Stimulated activated CD8-positive, alpha-beta memory T cell treated with anti-CD3 and anti-CD28 coated beads, Interleukin-2, amount 100 ng/mL, for 1 hour (primary cell): ENCODE measurements at regions not wholly inside any gene's neighbourhood (a gene's known extent, or its start where the extent isn't known, plus 50 kb on each side); places are given as distances from the start of the nearest gene placed in this dataset.

Experiments
- DNase-seq, 2 donors: peaks; one replicate each; pipeline ENCODE4 v3.0.0-alpha.2; 2020; ENCODE audit warnings: low read depth in 2 of 2

DNA sequence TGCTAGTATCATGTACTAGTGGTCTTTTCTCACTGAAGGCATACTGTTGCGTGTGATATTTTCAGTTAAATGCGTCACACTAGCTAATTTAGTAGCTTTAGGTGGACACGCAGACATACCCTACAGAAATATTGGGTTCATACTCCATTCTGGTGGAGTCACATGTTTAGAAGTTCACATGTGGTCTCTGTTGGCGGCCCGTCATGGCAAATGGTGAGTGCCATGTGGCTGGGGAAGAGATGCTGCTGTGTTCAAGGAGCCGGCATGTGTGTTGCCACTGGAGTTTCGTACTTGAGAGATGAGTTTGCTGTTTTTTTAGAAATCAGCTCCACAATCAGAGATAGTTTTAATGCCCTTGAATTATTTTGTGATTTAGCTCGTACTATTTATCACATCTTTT lies 454.6 kb downstream of the PCNX1 start:
- DNase-seq = no peak

DNA sequence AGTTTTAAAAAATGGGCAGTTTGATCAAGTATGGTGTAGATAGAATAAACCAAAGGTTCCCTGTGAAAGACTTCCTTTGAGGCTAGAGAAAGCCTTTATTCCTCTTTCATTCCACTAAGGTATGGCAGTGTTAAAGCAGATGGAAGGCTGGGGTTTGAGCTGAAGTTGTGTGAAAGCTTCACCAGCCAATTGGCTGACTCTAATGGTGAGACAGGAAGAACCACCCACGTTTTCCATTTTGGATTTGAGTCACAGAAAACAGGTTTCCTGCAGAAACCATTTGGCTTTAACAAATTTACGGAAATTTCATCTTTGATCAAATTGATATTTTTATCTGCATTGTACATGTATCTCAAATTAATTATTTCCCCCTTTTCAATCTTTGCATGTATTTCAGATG lies 455.0 kb downstream of the PCNX1 start:
- DNase-seq = no peak

DNA sequence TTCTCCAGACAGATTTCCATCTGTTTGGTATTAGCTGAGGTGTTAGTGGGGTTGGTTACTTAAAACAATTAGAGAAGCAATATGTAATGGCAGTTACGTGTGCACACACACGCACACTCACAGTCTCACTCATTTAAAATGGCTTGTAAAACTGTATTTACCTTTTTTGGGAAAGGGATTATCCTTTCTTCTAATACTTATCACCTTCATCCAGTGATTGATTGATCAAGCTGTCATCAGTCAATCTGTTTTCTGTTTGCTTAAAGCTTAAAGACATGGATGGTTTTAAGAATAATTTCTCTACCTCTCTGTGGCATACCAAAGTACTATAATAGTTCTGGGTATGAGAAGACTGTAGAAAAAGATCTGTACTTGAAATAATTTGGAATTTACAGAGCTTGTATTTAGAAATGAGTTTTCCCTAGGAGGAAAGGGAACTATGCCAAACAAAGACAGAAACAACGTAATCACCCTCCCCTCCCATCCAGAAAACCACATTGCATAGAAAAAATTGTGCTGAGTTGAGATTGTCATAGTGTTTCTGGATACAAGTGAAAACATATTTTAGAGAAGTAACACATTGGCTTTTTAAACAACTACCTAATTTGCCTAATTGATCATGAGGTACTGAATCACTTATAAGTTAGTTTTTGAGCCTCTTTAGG lies 455.8 kb downstream of the PCNX1 start:
- no peak for DNase-seq

DNA sequence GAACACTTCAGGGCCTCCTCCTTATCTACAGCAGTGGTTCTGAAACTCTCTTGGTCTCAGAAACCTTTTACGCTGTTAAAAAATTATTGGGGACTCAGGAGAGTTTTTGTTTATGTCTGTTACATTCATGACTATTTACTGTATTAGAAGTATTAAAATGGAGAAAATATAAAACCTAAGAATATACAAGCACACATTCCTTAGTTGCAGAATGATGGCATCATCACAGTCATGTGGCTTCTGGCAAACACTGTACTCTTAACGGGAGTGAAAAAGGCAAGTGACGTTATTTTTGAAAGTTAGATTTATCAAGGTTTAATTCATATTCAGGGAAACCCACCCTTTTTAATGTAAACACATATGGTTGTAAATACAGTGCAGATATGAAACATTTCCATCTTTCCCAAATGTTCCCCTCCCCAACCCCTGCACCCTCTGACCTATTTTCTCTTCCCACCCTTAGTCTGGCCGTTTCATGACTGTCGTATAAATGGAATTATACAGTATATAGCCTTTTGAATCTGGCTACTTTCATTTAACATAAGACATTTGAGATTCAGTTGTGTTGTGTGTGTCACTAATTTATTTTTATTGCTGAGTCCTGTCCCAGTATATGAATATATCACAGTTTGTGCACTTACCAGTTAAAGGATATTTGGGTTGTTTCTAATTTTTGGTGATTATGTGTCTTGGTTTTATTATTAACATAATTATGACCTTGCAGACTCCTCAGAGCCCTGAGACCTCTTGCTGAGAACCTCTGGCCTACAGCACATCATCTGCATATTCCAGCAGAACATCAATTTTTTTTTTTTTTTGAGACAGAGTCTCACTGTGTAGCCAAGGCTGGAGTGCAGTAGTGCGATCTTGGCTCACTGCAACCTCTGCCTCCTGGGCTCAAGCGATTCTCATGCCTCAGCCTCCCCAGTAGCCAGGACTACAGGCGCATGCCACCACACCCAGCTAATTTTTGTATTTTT lies 457.0 kb downstream of the PCNX1 start:
- DNase-seq = no peak

- no peak for DNase-seq
Measured at GRCh38 chr14:71365361-71365760, 458.1 kb downstream of the PCNX1 start.

GRCh38 chr14:71366861-71367260 lies 459.6 kb downstream of the PCNX1 start:
- DNase-seq = no peak

DNA sequence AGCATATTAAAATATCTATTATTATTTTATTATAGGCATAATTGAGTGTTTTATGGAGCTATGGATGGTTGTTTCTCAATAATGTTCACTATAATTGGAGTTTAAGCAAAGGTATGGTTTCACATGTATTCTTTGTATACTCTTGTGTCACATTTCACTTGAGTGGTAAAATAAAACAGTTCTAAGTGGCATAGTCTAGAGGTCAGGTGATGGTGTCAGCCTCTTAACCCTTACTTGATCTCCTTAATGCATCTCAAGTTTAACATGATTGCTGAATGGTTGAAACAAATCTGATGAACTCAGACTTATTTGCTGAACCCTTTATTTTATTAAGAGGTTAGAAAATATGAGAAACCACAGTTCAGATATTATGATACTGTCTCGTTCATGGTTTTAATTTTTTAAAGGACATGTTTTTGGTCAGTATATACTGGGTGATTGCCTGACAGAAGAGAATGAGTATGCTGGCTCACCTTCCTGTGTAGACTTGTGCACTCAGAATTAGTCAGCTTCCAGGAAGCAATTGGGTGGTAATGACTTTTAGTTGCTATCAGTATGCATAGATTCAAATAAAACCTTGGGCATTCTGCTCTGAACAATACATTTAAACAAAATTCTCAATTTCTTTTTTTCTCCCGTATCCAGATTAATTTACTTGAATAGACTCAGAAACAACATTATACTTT lies 464.6 kb downstream of the PCNX1 start:
- DNase-seq = no peak

DNA sequence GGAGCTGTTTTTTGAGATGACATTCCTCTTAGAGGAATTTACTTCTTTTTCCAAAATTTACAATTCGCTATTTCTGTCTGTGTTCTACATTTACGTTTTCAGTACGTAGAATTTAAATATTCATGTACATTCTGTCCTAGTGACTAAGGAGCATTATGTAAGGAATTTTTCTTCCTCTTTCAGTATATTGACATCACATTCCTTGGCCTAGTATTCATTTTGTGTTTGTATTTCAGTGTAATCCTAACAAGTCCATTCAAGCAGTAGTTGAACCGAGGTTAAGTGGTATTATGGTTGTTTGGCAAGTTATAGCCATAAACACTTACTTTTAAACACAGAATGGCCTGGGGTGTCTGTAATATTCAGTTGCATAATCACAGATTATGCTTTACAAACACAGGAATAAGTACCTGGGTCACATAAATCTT lies 465.2 kb downstream of the PCNX1 start:
- no peak for DNase-seq

GRCh38 chr14:71373773-71374172 lies 466.5 kb downstream of the PCNX1 start:
- no peak for DNase-seq

GRCh38 chr14:71374989-71375388 lies 467.7 kb downstream of the PCNX1 start:
- no peak for DNase-seq

GRCh38 chr14:71377099-71377498 lies 469.8 kb downstream of the PCNX1 start:
- DNase-seq = no peak

DNA sequence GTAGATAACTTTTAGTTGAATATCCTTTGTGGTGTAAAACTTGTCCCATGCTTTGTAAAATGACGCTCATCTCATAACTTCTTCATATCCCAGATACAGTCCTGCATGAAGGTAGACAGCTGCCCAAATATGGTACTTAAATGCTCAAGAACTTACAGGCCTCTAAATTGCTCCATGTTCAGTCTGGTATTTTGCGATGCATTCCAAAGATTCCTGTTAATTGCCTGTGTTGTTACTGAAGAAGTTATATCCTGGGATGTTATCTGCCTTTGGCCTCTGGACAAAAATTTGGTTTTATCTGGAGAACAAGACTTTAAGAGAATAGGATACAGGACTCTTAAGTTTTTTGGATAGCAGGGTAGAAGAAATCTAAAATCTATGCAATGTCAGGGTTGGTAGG lies 473.0 kb downstream of the PCNX1 start:
- DNase-seq = no peak

- DNase-seq = no peak
Measured at GRCh38 chr14:71381814-71382213, 474.6 kb downstream of the PCNX1 start.

DNA sequence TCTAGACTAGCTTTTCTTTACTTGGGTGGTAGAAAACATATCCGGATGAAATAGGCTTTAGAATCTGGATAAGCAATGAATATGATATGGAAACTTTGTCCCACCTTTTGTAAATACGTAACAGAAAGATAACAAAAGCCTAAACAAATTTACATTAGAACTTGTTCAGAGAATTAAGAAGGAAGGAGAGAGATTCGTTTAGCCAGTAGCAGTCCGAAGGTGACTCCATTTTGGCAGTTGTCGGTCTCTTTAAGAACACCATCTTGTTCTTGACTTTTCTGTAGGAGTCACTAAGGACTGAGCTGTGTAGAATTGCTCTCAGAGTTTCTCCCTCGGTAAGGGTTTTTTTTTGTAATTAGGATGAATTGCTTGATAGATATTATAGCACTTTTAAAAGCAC lies 475.1 kb downstream of the PCNX1 start:
- no peak for DNase-seq

DNA sequence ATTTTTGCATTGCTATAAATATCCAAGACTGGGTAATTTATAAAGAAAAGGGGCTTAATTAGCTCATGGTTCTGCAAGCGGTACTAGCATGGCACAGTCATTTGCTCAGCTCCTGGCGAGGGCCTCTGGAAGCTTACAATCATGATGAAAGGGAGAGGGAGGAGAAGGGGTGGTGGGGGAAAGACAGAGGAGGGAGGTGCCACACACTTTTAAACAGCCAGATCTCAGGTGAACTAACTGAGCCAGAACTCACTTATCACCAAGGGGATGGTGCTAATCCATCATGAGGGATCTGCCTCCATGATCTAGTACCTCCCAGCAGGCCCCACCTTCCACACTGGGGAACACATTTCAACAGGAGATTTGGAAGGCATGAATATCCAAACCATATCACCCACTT lies 476.3 kb downstream of the PCNX1 start:
- DNase-seq = no peak

GRCh38 chr14:71384007-71384845 lies 477.0 kb downstream of the PCNX1 start:
- no peak for DNase-seq

DNA sequence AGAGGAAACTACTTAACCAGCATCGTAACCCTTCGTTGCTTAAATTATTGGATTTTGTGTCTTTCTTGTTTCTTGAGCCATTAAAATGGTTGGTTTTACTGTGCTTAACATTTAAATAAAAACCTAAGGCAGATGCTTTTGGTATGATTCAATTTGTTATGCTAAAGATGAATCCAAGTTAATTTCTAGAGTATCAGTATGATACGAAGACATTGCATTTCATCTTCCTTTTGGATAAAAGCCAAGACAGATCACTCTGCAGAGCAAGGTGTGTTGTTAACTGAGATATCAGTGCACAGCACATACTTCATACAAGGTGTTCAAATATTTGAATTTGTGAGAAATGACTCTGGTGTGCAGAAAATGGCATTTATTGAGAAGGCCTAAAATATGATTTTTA lies 480.5 kb downstream of the PCNX1 start:
- no peak for DNase-seq

GRCh38 chr14:71388336-71388735 lies 481.1 kb downstream of the PCNX1 start:
- DNase-seq = no peak

DNA sequence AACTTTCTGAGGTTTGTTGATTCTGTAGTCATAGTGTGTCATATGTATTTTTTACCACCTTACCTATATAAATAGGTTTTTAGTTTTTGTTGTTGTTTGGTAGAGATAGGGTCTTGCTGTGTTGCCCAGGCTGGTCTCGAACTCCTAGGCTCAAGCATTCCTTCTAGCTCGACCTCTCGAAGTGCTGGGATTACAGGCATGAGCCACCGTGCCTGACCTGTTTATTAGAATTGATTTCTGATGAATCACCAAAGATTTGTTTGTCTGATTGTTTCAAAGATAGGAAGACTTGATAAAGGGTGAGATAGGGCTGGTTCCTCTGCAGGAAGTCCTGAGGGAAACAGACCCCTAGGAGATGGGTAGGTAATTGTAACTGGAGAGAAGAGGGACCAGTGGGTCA lies 481.6 kb downstream of the PCNX1 start:
- no peak for DNase-seq

GRCh38 chr14:71394386-71394785 lies 487.1 kb downstream of the PCNX1 start:
- DNase-seq = no peak

- no peak for DNase-seq
Measured at GRCh38 chr14:71395151-71395604, 487.9 kb downstream of the PCNX1 start.

GRCh38 chr14:71395636-71396035 lies 488.4 kb downstream of the PCNX1 start:
- DNase-seq = no peak
